A549 (cell line): ENCODE measurements at regions not wholly inside any gene's neighbourhood (a gene's known extent, or its start where the extent isn't known, plus 50 kb on each side); places are given as distances from the start of the nearest gene placed in this dataset.

Experiments
- ATAC-seq, 2 experiments: fragments of 200-7000 bp in 1 of 2; fragments of >200 bp in 1 of 2; cut with Nextera tagmentation in 1 of 2; cut with Tn5 transposase in 1 of 2; 3 replicates each; pipeline versions ENCODE4 v1.8.0 to v1.9.1; 2018 to 2020; ENCODE audit warnings: mild to moderate bottlenecking in 1 of 2, moderate library complexity in 1 of 2
- CTCF ChIA-PET: fragments of 300-600 bp; sonication (Branson Sonifier 250); formaldehyde crosslinking; extraction: SDS; loops from one replicate; lab custom pipeline; 2021; ENCODE audit warnings: antibody characterized with exemption, inconsistent platforms; lab: Yijun Ruan, JAX
- POLR2A ChIA-PET: fragments of 350-600 bp; formaldehyde crosslinking; extraction: SDS; loops from one replicate; lab custom pipeline; 2021; ENCODE audit warnings: antibody characterized with exemption, inconsistent platforms; lab: Yijun Ruan, JAX
- DNase-seq, 2 experiments: peaks; one replicate each; pipeline versions ENCODE4 v3.0.0 to v3.0.0-alpha.2; 2011 to 2016; ENCODE audit warnings: low read depth in 1 of 2, low spot score in 1 of 2
- FAIRE-seq: peaks from 2 replicates; lab custom pipeline; 2011; peaks lifted over from hg19 to GRCh38; lab: Jason Lieb, UNC
- H3K27ac ChIP-seq, 2 experiments: fragments of >200 bp; sonication (Bioruptor Twin); formaldehyde crosslinking; 3 replicates each; pipeline ENCODE4 v1.5.1; 2016 to 2017
- H3K4me1 ChIP-seq: fragments of >200 bp; sonication (Bioruptor Twin); formaldehyde crosslinking; 3 replicates; pipeline ENCODE4 v1.6.1; 2016
- H3K4me2 ChIP-seq: fragments of >200 bp; sonication (Bioruptor Twin); formaldehyde crosslinking; 3 replicates; pipeline ENCODE4 v1.6.1; 2016
- H3K4me3 ChIP-seq: fragments of >200 bp; sonication (Bioruptor Twin); formaldehyde crosslinking; 3 replicates; pipeline ENCODE4 v1.5.1; 2016
- H3K9me3 ChIP-seq: fragments of >200 bp; sonication (Bioruptor Twin); formaldehyde crosslinking; 3 replicates; pipeline ENCODE4 v1.6.1; 2016
- BCL3 ChIP-seq: fragments of >200 bp; sonication (Bioruptor Twin); formaldehyde crosslinking; IDR thresholded peaks from 3 replicates; pipeline ENCODE4 v1.6.1; 2016
- BHLHE40 ChIP-seq: IDR thresholded peaks from 2 replicates; pipeline ENCODE4 v1.6.1; 2012; ENCODE audit warnings: low read depth, low read length, inconsistent platforms
- CBX2 ChIP-seq: fragments of 200-600 bp; sonication (generic); IDR thresholded peaks from 2 replicates; pipeline ENCODE4 v1.6.1; 2016; ENCODE audit warnings: low read depth, mild to moderate bottlenecking, borderline replicate concordance
- CTCF ChIP-seq: fragments of >200 bp; sonication (Bioruptor Twin); formaldehyde crosslinking; IDR thresholded peaks from 3 replicates; pipeline ENCODE4 v1.5.1; 2016
- E2F6 ChIP-seq: IDR thresholded peaks from 2 replicates; pipeline ENCODE4 v1.6.1; 2012; ENCODE audit warnings: low read depth, borderline replicate concordance
- EHF ChIP-seq: fragments of 250-450 bp; sonication (Bioruptor Pico); IDR thresholded peaks from 2 replicates; pipeline ENCODE4 v1.5.0; 2020; ENCODE audit warnings: mild to moderate bottlenecking
- ESRRA ChIP-seq: fragments of 150-350 bp; IDR thresholded peaks from 2 replicates; pipeline ENCODE4 v1.6.1; 2014; ENCODE audit warnings: mild to moderate bottlenecking, low read length, borderline replicate concordance
- FOSB ChIP-seq: fragments of 250-450 bp; sonication (Bioruptor Pico); IDR thresholded peaks from 2 replicates; pipeline ENCODE4 v1.5.0; 2020; ENCODE audit warnings: mild to moderate bottlenecking, moderate library complexity
- FOXS1 ChIP-seq: fragments of 250-450 bp; sonication (Bioruptor Pico); IDR thresholded peaks from 2 replicates; pipeline ENCODE4 v1.5.0; 2020; ENCODE audit warnings: mild to moderate bottlenecking, moderate library complexity
- HDAC2 ChIP-seq: fragments of 200-600 bp; sonication (generic); IDR thresholded peaks from 2 replicates; pipeline ENCODE4 v1.6.1; 2016
- HES2 ChIP-seq: fragments of >200 bp; sonication (Bioruptor Twin); formaldehyde crosslinking; IDR thresholded peaks from 2 replicates; pipeline ENCODE4 v1.6.1; 2016
- HMGXB4 ChIP-seq: fragments of 250-450 bp; sonication (Bioruptor Pico); IDR thresholded peaks from 2 replicates; pipeline ENCODE4 v1.5.0; 2021; ENCODE audit warnings: mild to moderate bottlenecking, moderate library complexity, borderline replicate concordance
- HOXA7 ChIP-seq: fragments of 250-450 bp; sonication (Bioruptor Pico); IDR thresholded peaks from 2 replicates; pipeline ENCODE4 v1.5.0; 2020; ENCODE audit warnings: mild to moderate bottlenecking, moderate library complexity
- HOXB5 ChIP-seq: fragments of 250-450 bp; sonication (Bioruptor Pico); IDR thresholded peaks from 2 replicates; pipeline ENCODE4 v1.5.0; 2020; ENCODE audit warnings: mild to moderate bottlenecking, moderate library complexity
- JUN ChIP-seq, 2 experiments: fragments of >200 bp; sonication (Bioruptor Twin); formaldehyde crosslinking; IDR thresholded peaks; 2 replicates in 1 of 2; 3 replicates in 1 of 2; pipeline ENCODE4 v1.6.1; 2016 to 2017
- JUNB ChIP-seq: fragments of >200 bp; sonication (Bioruptor Twin); formaldehyde crosslinking; IDR thresholded peaks from 2 replicates; pipeline ENCODE4 v1.6.1; 2016
- KDM5A ChIP-seq: fragments of 200-600 bp; sonication (generic); IDR thresholded peaks from 2 replicates; pipeline ENCODE4 v1.6.1; 2016; ENCODE audit warnings: antibody characterized with exemption, mild to moderate bottlenecking
- NFE2L2 ChIP-seq: fragments of 150-350 bp; conservative IDR thresholded peaks from 2 replicates; pipeline ENCODE4 v1.6.1; 2014; ENCODE audit warnings: low read length
- RAD21 ChIP-seq, 2 experiments: fragments of >200 bp in 1 of 2; sonication (Bioruptor Twin) in 1 of 2; formaldehyde crosslinking in 1 of 2; IDR thresholded peaks in 1 of 2; conservative IDR thresholded peaks in 1 of 2; 2 replicates in 1 of 2; 3 replicates in 1 of 2; pipeline ENCODE4 v1.6.1; 2012 to 2018; ENCODE audit warnings: inconsistent platforms in 1 of 2
- RARB ChIP-seq: fragments of 250-450 bp; sonication (Bioruptor Pico); IDR thresholded peaks from 2 replicates; pipeline ENCODE4 v1.8.0; 2021; ENCODE audit warnings: mild to moderate bottlenecking, moderate library complexity
- SMC3 ChIP-seq: fragments of >200 bp; sonication (Bioruptor Twin); formaldehyde crosslinking; IDR thresholded peaks from 3 replicates; pipeline ENCODE4 v1.6.1; 2018; ENCODE audit warnings: inconsistent platforms
- ZFP36 ChIP-seq: fragments of 450-650 bp; IDR thresholded peaks from 2 replicates; pipeline ENCODE4 v1.6.1; 2014; ENCODE audit warnings: borderline replicate concordance; ENCODE audit not compliant: partially characterized antibody
- WGBS: methylation state at CpG from one replicate; pipeline ENCODE4 v1.1.6; 2017; ENCODE audit errors: missing lambda C conversion rate; 5-methylcytosine and 5-hydroxymethylcytosine counted together

- ChIA-PET CTCF (no interaction called here), POLR2A (no interaction called here)
- FAIRE-seq (no peak), DNase-seq (no peak), ATAC-seq (no peak)
- WGBS, result 8% methylated on average over 4 of the region's 4 CpGs
- no peak for TF ChIP-seq SMC3
- TF ChIP-seq E2F6, result no peak
- no peak overlapping the region for H3K27ac ChIP-seq
- H3K4me3 ChIP-seq, result no peak overlapping the region
- H3K4me2 ChIP-seq, result no peak overlapping the region
- no peaks in the 10 kb centered on the region for H3K9me3 ChIP-seq
- H3K4me1 ChIP-seq, result no peaks in the 10 kb centered on the region
Observed at GRCh38 chr5:110842948-110843347, 104.1 kb downstream of the SLC25A46 start.

- H3K4me3 ChIP-seq, result no peak overlapping the region
- no peak for ATAC-seq
- no peak for TF ChIP-seq JUN (IDR thresholded peaks at IDR 0.05)
- no peak for TF ChIP-seq BCL3
- no peak for TF ChIP-seq JUNB
- no peak for TF ChIP-seq FOXS1 (CRISPR knock-in tag)
- no peak for TF ChIP-seq HDAC2
- TF ChIP-seq ESRRA, result no peak
- no peak for TF ChIP-seq KDM5A
- no peak for TF ChIP-seq FOSB
- TF ChIP-seq NFE2L2, result no peak
- TF ChIP-seq EHF (CRISPR knock-in tag), result no peak
- TF ChIP-seq, all 56 proteins: peak for 0
- Histone ChIP-seq H3K9me3 (no peaks in the 10 kb centered on the region), H3K4me2 (no peak overlapping the region), H3K4me1 (no peaks in the 10 kb centered on the region), H3K27ac (no peak overlapping the region)
- DNase-seq, result no peak
- ChIA-PET POLR2A (no interaction called here), CTCF (no interaction called here)
- no peak for FAIRE-seq
Observed at GRCh38 chr5:110844251-110844650, 105.4 kb downstream of the SLC25A46 start.

GRCh38 chr5:110846398-110847001 lies 107.7 kb downstream of the SLC25A46 start:
- H3K27ac ChIP-seq, result no peak overlapping the region
- no peaks in the 10 kb centered on the region for H3K4me1 ChIP-seq
- POLR2A ChIA-PET, result no interaction called here
- no peak for DNase-seq
- no peaks in the 10 kb centered on the region for H3K9me3 ChIP-seq
- CTCF ChIA-PET, result interaction anchor here (1.0 kb wide), 1 partner anchor 9 kb away, joined by 4 read pairs; no protein-coding TSS in a partner anchor
- no peak for TF ChIP-seq RARB (CRISPR knock-in tag)
- no peak for TF ChIP-seq HMGXB4 (CRISPR knock-in tag)
- no peak for TF ChIP-seq BCL3
- TF ChIP-seq CBX2, result no peak
- FAIRE-seq, result no peak
- no peak overlapping the region for H3K4me2 ChIP-seq
- H3K4me3 ChIP-seq, result no peak overlapping the region
- 9% methylated on average over 4 of the region's 4 CpGs for WGBS
- ATAC-seq, result no peak

- H3K4me3 ChIP-seq, result no peak overlapping the region
- ATAC-seq, result no peak
- ChIA-PET CTCF (no interaction called here), POLR2A (no interaction called here)
- no peak overlapping the region for H3K27ac ChIP-seq
- no peaks in the 10 kb centered on the region for H3K4me1 ChIP-seq
- FAIRE-seq, result no peak
- H3K4me2 ChIP-seq, result no peak overlapping the region
- DNase-seq, result no peak
- TF ChIP-seq HES2 (no peak), CTCF (no peak), ZFP36 (no peak), HOXB5 (CRISPR knock-in tag) (no peak), HOXA7 (CRISPR knock-in tag) (no peak), FOSB (no peak), BHLHE40 (no peak), RAD21 (conservative IDR thresholded peaks at IDR 0.05 in 1 of 2, IDR thresholded peaks at IDR 0.05 in 1 of 2) (no peak), HDAC2 (no peak), ESRRA (no peak)
- H3K9me3 ChIP-seq, result no peaks in the 10 kb centered on the region
- WGBS, result 0% methylated on average over 1 of the region's 1 CpG
Observed at GRCh38 chr5:110851357-110851756, 112.5 kb downstream of the SLC25A46 start.
